Colonic mucosa (tissue), 4 donors: ENCODE measurements at regions not wholly inside any gene's neighbourhood (a gene's known extent, or its start where the extent isn't known, plus 50 kb on each side); places are given as distances from the start of the nearest gene placed in this dataset.
"Not testable (repeated sequence)": the region's sequence is repeated elsewhere in the genome, so short reads cannot be mapped to it uniquely, and the experiment has no call there.

Experiments used
- DNase-seq: peaks from one replicate; pipeline ENCODE4 v3.0.0-alpha.2; 2020
- H3K27ac ChIP-seq: fragments of 200-600 bp; one replicate; pipeline ENCODE4 v1.8.0; 2021
- H3K27me3 ChIP-seq: fragments of 200-600 bp; one replicate; pipeline ENCODE4 v1.8.0; 2021
- H3K36me3 ChIP-seq: fragments of 200-600 bp; one replicate; pipeline ENCODE4 v1.8.0; 2021
- H3K4me1 ChIP-seq: fragments of 200-600 bp; one replicate; pipeline ENCODE4 v1.8.0; 2021; ENCODE audit warnings: mild to moderate bottlenecking
- H3K4me3 ChIP-seq: fragments of 200-600 bp; one replicate; pipeline ENCODE4 v1.8.0; 2021
- H3K9ac ChIP-seq, 2 donors: one replicate each; pipeline ENCODE4 v1.7.0; 2013; ENCODE audit warnings: control low read depth in 2 of 2, low read depth in 2 of 2, low read length in 2 of 2
- H3K9me3 ChIP-seq: fragments of 200-600 bp; one replicate; pipeline ENCODE4 v1.8.0; 2021
- intact Hi-C: fragments of 100-400 bp; cut with DNase I; formaldehyde crosslinking; loops from one replicate; pipeline ENCODE4 v1.14.1; 2022
- TF ChIP-seq, protein P1 (sequence below): fragments of 200-600 bp; IDR thresholded peaks from one replicate; pipeline ENCODE4 v1.8.0; 2022; ENCODE audit warnings: antibody characterized with exemption, mild to moderate bottlenecking
- donor health status: healthy.
- donor health status: DM: no; HTN: no; CAD: no.
- donor health status: DM: no; HTN: no; CAD: no.

DNA sequence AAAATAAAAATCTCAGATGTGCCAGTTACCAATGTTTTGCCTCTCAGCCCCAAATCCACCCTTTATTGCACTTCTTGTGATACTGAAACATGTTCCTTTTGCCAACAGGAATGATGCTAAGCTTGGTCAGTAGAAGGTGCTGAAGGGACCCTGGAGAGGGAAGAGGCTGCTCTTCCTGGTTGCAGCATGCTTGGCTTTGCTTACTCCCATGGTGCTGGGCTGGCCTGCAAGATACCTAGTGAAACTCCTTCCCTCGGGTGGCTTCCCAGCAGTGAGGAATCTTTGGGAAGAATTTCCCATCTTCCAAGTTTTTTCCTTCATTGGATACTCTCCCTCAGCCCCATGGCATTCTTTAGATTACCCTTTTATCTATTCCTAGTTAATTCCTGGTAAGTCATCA, 151.8 kb upstream of the TGFBR2 start:
- no peak overlapping the region for H3K9ac ChIP-seq
- no peak overlapping the region for H3K27ac ChIP-seq
- TF ChIP-seq, protein P1, sequence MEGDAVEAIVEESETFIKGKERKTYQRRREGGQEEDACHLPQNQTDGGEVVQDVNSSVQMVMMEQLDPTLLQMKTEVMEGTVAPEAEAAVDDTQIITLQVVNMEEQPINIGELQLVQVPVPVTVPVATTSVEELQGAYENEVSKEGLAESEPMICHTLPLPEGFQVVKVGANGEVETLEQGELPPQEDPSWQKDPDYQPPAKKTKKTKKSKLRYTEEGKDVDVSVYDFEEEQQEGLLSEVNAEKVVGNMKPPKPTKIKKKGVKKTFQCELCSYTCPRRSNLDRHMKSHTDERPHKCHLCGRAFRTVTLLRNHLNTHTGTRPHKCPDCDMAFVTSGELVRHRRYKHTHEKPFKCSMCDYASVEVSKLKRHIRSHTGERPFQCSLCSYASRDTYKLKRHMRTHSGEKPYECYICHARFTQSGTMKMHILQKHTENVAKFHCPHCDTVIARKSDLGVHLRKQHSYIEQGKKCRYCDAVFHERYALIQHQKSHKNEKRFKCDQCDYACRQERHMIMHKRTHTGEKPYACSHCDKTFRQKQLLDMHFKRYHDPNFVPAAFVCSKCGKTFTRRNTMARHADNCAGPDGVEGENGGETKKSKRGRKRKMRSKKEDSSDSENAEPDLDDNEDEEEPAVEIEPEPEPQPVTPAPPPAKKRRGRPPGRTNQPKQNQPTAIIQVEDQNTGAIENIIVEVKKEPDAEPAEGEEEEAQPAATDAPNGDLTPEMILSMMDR, result no peak
- DNase-seq, result no peak
- H3K4me1 ChIP-seq, result no peaks in the 10 kb centered on the region
- intact Hi-C loops, result no loop called here
- H3K27me3 ChIP-seq, result no peaks in the 10 kb centered on the region
- no peaks in the 10 kb centered on the region for H3K9me3 ChIP-seq
- no peak overlapping the region for H3K4me3 ChIP-seq
- no peaks in the 10 kb centered on the region for H3K36me3 ChIP-seq

DNA sequence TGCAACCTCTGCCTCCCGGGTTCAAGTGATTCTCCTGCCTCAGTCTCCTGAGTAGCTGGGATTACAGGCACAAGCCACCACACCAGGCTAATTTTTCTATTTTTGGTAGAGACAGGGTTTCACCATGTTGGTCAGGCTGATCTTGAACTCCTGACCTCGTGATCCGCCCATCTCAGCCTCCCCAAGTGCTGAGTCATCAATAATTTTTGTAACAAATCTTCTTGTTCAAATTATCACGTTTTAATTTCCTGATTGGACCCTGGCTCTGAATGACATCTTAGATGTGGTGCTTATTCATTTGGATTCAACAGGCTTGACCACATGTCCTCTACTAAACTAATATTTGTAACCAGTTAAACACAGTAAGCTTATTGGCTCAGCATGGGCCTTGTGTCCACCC, 151.3 kb upstream of the TGFBR2 start:
- H3K27me3 ChIP-seq, H3K4me3 ChIP-seq, intact Hi-C loops, H3K9me3 ChIP-seq, H3K27ac ChIP-seq, DNase-seq, H3K4me1 ChIP-seq, H3K36me3 ChIP-seq, H3K9ac ChIP-seq: not testable (repeated sequence)

DNA sequence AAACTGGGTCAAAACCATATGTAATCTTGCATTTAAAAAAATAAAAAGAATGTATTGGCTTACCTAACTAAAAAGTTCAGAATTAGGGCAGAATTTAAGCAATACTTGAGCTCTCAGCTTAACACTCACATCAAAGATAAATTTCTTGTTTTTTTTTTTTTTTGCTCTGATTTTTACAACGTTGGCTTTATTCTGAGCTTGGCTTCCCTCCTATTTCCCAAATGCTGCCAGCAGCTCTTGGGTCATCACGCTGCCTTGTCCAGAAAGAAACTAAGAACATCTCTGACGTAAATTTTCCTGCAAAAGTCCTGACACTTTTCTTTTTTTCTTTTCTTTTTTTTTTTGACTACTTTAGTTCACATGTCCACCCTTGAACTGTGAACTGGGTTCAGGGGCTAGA, 150.6 kb upstream of the TGFBR2 start:
- no peak overlapping the region for H3K4me3 ChIP-seq
- H3K27ac ChIP-seq, result no peak overlapping the region
- H3K9me3 ChIP-seq, result no peaks in the 10 kb centered on the region
- no peaks in the 10 kb centered on the region for H3K4me1 ChIP-seq
- H3K9ac ChIP-seq, result no peak overlapping the region
- intact Hi-C loops, result no loop called here
- TF ChIP-seq, protein P1, result no peak
- H3K36me3 ChIP-seq, result no peaks in the 10 kb centered on the region
- DNase-seq, result no peak
- no peaks in the 10 kb centered on the region for H3K27me3 ChIP-seq

DNA sequence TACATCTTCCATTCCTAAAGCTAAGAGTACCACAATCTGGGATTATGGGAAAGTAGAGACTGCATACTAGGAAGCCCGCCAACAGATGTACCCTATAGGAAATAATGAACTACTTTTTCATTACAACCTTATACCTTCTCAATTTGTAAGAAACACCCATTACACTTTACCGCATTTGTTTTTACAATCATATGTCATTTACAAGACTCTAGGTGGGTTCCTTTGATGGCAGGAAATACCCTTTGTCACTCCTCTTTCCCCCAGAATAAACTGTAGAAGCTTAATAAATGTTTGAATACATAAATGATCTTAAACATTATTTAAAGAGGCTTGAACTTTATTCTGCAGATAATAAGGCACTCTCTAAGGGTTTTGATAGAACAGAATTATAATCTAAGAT, 150.1 kb upstream of the TGFBR2 start:
- intact Hi-C loops, result no loop called here
- Histone ChIP-seq H3K36me3 (no peaks in the 10 kb centered on the region), H3K4me3 (no peak overlapping the region), H3K4me1 (no peaks in the 10 kb centered on the region), H3K27me3 (no peaks in the 10 kb centered on the region), H3K27ac (no peak overlapping the region), H3K9ac (no peak overlapping the region), H3K9me3 (no peaks in the 10 kb centered on the region)
- no peak for DNase-seq
- TF ChIP-seq, protein P1, result no peak

DNA sequence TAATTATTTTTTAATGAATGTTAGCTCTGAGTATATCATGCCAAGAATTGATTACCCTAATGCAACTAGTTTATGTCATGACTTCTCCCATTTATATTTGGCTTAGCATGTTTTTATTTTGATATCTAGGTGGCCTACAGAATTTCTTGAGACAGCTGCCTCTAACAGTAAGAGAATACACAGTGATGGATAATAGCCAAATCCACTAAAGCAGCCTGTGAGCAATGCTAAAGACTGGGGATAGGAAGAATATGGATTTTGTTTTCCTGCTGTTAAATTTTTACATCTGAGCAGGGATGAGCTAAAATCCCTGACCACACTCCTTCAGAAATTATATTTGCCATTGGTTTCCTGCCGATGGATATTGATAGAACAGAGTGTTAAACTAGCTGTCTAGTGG, 149.3 kb upstream of the TGFBR2 start:
- no peaks in the 10 kb centered on the region for H3K4me1 ChIP-seq
- H3K36me3 ChIP-seq, result no peaks in the 10 kb centered on the region
- no peak overlapping the region for H3K9ac ChIP-seq
- no peak overlapping the region for H3K4me3 ChIP-seq
- no peak overlapping the region for H3K27ac ChIP-seq
- no peaks in the 10 kb centered on the region for H3K9me3 ChIP-seq
- no peaks in the 10 kb centered on the region for H3K27me3 ChIP-seq
- TF ChIP-seq, protein P1, result no peak
- no peak for DNase-seq
- intact Hi-C loops, result no loop called here

DNA sequence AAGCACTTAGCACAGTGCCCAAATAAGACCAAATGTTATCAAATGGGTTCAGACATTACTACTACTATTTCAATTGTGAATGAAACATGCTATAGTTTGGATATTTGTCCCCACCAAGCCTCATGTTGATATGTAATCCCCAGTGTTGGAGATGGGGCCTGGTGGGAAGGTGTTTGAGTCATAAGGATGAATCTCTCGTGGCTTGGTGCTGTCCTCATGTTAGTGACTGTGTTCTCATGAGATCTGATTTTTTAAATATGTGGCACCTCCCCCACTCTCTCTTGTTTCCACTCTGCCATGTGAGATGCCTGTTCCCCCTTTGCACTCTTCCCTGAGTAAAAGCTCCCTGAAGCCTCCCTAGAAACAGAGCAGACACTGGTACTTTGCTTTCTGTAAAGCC, 148.7 kb upstream of the TGFBR2 start:
- H3K36me3 ChIP-seq, result no peaks in the 10 kb centered on the region
- H3K4me1 ChIP-seq, result no peaks in the 10 kb centered on the region
- TF ChIP-seq, protein P1, result no peak
- DNase-seq, result no peak
- H3K27ac ChIP-seq, result no peak overlapping the region
- H3K4me3 ChIP-seq, result no peak overlapping the region
- H3K9me3 ChIP-seq, result no peaks in the 10 kb centered on the region
- intact Hi-C loops, result no loop called here
- no peaks in the 10 kb centered on the region for H3K27me3 ChIP-seq
- no peak overlapping the region for H3K9ac ChIP-seq
